ENCODE measurements at regions not wholly inside any gene's neighbourhood (a gene's known extent, or its start where the extent isn't known, plus 50 kb on each side); places are given as distances from the start of the nearest gene placed in this dataset.

- Histone ChIP-seq H3K4me1 (replicated peaks in 1 of 4; ENCODE audit: control insufficient read depth in 3 of 4, insufficient read depth in 4 of 4, low read length in 3 of 4) (no peaks in the 10 kb centered on the region), H3K4me2 (ENCODE audit: insufficient read depth in 1 of 2, low read depth in 2 of 2, low read length in 2 of 2) (no peak overlapping the region), H2BK12ac (ENCODE audit: low read depth, low read length) (no peak overlapping the region), H3K79me1 (ENCODE audit: low read depth, low read length) (no peaks in the 10 kb centered on the region), H4K5ac (ENCODE audit: insufficient read length, low read depth, low read length) (no peak overlapping the region), H3K9me3 (ENCODE audit: insufficient read depth in 2 of 2, low read depth in 1 of 2, low read length in 1 of 2) (no peaks in the 10 kb centered on the region), H3K23me2 (ENCODE audit: low read depth, low read length) (no peaks in the 10 kb centered on the region), H2BK5ac (ENCODE audit: low read depth, low read length) (no peak overlapping the region), H3K27me3 (replicated peaks in 1 of 4; ENCODE audit: control insufficient read depth in 3 of 4, extremely low read depth in 1 of 4, insufficient read depth in 3 of 4, low read length in 3 of 4) (peaks cover 0 to 1% (median 0%) of the 10 kb centered on the region in 4 experiments; a peak in 1 of 7 replicates), H3K4ac (replicated peaks; ENCODE audit: insufficient read length, low read depth, low read length) (no peak overlapping the region), H4K20me1 (replicated peaks in 1 of 2; ENCODE audit: control insufficient read depth in 1 of 2, insufficient read depth in 2 of 2, low read length in 2 of 2) (no peaks in the 10 kb centered on the region), H3K4me3 (ENCODE audit: extremely low read depth in 1 of 4, insufficient read depth in 2 of 4, low read depth in 3 of 4, low read length in 4 of 4) (no peak overlapping the region), H2BK15ac (ENCODE audit: low read length) (no peak overlapping the region), H2BK120ac (replicated peaks; ENCODE audit: low read depth, low read length) (no peak overlapping the region), H3K14ac (ENCODE audit: insufficient read length) (no peak overlapping the region), H4K8ac (ENCODE audit: extremely low read depth, insufficient read depth, low read length) (no peak overlapping the region), H3K79me2 (ENCODE audit: control insufficient read depth in 1 of 2, insufficient read depth in 2 of 2, low read length in 2 of 2) (no peaks in the 10 kb centered on the region), H3K18ac (ENCODE audit: extremely low read depth, low read length) (no peak overlapping the region), H2AK5ac (ENCODE audit: low read depth, low read length) (no peak overlapping the region), H2BK20ac (ENCODE audit: low read length) (no peak overlapping the region), H3K56ac (replicated peaks; ENCODE audit: insufficient read length, low read depth, low read length) (no peak overlapping the region), H3K36me3 (ENCODE audit: control insufficient read depth in 2 of 4, insufficient read depth in 4 of 4, low read length in 3 of 4) (no peaks in the 10 kb centered on the region), H3K23ac (ENCODE audit: insufficient read length) (no peak overlapping the region), H4K91ac (replicated peaks; ENCODE audit: insufficient read length, low read length) (no peak overlapping the region), H2AFZ (ENCODE audit: low read length) (no peak overlapping the region), H3K27ac (ENCODE audit: low read depth, low read length) (no peak overlapping the region), H3K9ac (replicated peaks in 1 of 4; ENCODE audit: extremely low read depth in 1 of 4, low read depth in 3 of 4, low read length in 3 of 4) (no peak overlapping the region)
- ChIA-PET CTCF (ENCODE audit: partially characterized antibody) (no interaction called here), POLR2A (ENCODE audit: partially characterized antibody) (no interaction called here)
- DNase-seq (ENCODE audit: low read depth in 1 of 2, low spot score in 2 of 2) = no peak
- no peak for TF ChIP-seq SAP30 (IDR thresholded peaks at IDR 0.05; ENCODE audit: insufficient read depth, insufficient replicate concordance, low read length)
- TF ChIP-seq EP300 (IDR thresholded peaks at IDR 0.05; ENCODE audit: borderline replicate concordance in 1 of 2, low read depth in 2 of 2, low read length in 2 of 2) = no peak
- TF ChIP-seq GTF2F1 (IDR thresholded peaks at IDR 0.05; ENCODE audit: borderline replicate concordance, low read depth, low read length) = no peak
- TF ChIP-seq TCF12 (IDR thresholded peaks at IDR 0.05; ENCODE audit: low read depth, low read length) = no peak
- TF ChIP-seq, protein P1, sequence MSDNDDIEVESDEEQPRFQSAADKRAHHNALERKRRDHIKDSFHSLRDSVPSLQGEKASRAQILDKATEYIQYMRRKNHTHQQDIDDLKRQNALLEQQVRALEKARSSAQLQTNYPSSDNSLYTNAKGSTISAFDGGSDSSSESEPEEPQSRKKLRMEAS (IDR thresholded peaks at IDR 0.05) = no peak
- TF ChIP-seq, protein P2, sequence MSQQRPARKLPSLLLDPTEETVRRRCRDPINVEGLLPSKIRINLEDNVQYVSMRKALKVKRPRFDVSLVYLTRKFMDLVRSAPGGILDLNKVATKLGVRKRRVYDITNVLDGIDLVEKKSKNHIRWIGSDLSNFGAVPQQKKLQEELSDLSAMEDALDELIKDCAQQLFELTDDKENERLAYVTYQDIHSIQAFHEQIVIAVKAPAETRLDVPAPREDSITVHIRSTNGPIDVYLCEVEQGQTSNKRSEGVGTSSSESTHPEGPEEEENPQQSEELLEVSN (IDR thresholded peaks at IDR 0.05) = no peak
- TF ChIP-seq KDM1A (IDR thresholded peaks at IDR 0.05; ENCODE audit: borderline replicate concordance, low read length) = no peak
- TF ChIP-seq CBX5 (IDR thresholded peaks at IDR 0.05; ENCODE audit: low read depth, low read length) = no peak
- no peak for FAIRE-seq
Measured at GRCh38 chr12:84789184-84789583, 123.4 kb downstream of the SLC6A15 start.

Measured in H1 (cell line).